NCI-H82 treated with DMSO at 0.1 percent for 48 hours (cell line): ENCODE measurements at regions not wholly inside any gene's neighbourhood (a gene's known extent, or its start where the extent isn't known, plus 50 kb on each side); places are given as distances from the start of the nearest gene placed in this dataset.

Experiments
- DNase-seq: peaks from one replicate; lab custom pipeline; 2025; ENCODE audit not compliant: unreplicated experiment; lab: John Stamatoyannopoulos, UW

- no peak for DNase-seq
Measured at GRCh38 chr18:22542406-22542835, 124.7 kb upstream of the CTAGE1 start.

GRCh38 chr18:22543769-22544168 lies 126.1 kb upstream of the CTAGE1 start:
- no peak for DNase-seq

DNA sequence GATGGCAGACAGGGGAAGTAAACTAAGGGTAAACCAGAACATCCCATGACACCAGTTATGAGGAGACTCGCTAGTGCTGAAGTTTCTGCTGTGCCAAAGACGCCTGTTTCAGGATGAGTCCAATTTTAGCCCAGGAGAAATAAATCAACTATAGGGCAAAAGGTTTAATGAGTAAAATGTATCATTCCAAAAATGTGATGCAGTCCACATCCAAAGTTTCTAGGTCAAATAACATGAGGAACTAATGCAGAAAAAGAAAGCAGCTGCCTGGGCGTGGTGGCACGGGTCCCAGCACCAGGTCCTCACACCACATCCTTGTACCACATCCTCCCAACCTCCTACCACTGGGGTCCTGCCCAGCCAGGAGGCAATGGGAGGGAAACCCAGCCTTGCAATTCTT lies 126.9 kb upstream of the CTAGE1 start:
- DNase-seq, result no peak

GRCh38 chr18:22545066-22545760 lies 127.5 kb upstream of the CTAGE1 start:
- no peak for DNase-seq

DNA sequence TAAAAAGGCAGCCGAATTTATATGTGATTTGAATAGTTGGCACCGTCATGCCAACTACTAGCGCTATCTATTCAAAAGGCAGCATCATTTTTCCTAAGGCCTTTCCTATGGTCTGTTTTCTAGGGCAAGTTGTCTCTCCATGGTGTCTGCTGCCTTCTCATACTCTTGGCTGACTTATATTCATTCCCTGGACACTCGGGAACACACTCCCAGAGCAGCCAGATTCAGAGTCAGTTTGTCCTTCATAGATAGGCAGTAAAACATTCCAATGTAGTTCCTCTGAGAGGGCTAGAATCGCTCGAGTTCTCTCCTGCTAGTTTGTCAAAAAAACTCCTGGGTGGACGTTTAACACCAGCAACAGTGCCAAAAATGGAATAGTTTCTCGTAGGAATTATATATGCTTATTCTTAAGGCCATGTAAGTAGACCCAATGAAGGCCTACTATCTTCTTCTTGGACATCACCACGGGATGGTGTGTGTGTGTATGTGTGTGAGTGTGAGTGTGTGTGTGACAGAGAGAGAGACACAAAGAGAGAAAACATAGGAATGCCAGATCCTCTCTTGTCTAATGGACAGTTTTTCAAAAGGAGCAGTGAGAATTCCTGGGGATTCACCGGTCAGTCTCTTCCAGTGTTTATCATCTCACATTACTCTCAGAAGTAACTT lies 129.3 kb upstream of the CTAGE1 start:
- no peak for DNase-seq

DNA sequence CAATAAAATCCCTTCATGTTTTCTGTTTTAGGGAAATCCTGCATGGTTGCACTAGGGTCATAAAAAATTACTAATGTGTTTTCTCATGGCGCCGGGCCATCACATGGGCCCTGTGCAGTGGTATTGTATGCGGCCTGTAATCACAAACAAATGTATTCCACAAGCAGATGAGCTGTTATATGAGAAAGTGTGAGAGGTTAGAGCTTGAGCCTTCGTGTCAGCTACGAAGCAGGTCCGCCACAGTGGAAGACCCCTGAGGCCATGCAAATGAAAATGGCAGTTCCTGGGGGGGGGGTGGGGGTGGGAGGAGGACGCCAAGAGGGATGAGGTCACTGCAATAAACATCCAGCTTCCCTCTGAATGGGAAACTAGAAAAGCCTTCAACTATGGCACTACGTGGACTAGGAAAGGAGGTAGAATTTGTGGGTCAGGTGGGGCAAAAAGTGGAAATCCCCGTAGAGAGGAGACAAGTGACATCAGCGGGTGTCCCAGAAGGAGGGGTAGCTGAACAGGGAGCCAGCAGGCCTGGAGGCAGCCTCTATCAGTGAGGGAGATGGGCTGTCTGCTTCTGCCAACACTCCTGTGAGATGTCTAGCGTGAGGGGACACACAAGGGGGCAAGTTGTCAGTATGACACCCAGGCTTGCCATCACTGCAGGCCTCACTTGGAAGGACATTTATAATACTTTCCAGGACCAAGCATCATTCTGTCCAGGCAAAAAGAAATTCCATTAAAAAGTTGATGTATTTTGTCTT lies 130.3 kb upstream of the CTAGE1 start:
- DNase-seq, result no peak

DNA sequence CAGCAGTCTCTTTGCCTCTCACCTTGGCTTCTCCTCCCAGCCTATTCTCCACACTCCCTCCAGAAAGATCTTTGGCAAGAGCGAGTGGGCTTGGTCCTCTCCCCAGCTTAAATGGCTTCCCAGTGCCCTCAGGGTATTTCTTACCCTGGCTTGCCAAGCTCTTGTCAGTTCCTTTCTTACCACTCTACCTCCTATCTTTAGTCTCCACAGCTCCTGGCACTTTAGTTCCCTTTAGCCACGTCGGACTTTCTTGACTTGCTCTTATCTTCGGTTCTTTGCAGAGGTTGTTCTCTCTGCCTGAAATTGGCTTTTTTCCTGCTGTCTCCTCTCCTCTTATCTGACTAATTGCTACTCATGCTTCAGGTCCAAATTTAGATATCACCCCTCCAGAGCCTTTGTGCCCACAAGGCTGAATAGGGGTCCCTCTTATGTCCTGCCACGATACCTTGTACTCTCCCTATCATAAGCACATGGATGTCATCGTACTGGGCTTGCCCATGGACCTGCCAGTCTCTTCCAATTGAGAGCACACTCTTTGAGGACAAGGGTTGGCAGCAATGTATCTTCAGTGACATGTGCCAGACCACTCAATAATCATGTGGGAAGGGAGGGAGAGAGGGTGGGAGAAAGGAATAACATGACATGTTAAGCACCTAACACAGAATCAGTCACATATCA lies 131.7 kb upstream of the CTAGE1 start:
- no peak for DNase-seq

- no peak for DNase-seq
Measured at GRCh38 chr18:22550366-22550765, 132.7 kb upstream of the CTAGE1 start.

DNA sequence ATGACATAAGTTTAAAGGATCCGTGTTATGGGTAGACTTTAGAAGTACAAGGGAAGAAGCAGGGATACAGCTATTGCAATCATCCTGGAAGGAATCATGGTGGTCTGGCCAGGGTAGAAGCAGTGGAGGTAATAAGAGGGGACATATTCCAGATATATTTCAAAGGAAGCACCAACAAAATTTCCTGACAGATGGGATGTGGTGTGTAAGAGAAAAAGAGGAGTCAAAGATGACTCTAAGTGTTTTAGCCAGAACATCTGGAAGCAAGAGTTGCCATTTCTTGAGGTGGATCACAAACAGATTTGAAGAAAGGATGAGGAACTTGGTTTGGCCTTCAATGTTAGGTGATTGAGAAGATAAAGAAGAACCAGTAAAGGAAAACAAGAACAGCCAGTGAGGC lies 133.1 kb upstream of the CTAGE1 start:
- no peak for DNase-seq

DNA sequence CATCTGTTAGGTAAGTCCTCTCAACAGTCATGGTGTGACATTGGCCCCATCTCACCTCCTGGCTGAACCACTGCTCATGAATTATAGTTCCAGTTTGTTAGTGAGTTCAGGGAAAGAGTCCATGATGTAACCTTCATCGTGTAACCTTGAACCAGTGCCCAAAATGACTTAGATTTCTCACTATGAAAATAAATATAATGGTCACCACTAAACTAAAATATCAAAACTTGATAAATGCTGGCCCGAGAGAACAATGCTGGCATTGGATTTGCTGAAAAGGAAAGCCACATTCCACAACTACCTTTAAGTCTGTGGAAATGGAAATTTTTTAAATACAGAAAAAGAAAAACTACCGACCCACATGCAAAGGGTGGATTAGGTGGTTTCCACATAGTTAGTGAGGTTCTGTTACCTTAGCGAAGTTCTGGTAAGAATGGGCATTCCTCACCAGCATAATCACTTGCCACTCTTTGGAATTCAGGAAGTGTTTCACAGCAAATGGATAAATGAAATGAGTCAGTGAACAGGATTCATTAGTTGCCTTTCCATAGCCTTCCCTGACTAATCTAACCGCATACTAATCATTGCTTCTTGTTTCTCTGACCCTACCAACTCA lies 133.9 kb upstream of the CTAGE1 start:
- no peak for DNase-seq

DNA sequence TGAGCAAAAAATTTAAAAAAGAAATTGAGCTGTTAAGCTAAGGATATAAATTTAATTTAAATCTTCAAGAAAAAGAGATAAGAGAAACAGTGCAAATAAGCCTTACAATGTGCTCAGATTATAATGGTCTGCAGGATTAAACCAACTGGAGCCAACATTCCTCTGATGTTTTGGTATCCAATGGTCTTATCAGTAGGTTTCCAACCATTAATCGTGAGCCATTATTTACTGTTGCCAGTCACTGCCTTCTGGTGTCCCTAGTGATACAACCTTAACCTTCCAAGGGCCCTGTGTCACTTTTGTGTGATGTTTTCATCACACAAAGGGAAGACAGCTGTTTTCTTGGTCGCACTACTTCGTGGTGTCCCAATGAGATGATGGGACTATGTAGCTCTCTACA lies 134.5 kb upstream of the CTAGE1 start:
- DNase-seq, result no peak

DNA sequence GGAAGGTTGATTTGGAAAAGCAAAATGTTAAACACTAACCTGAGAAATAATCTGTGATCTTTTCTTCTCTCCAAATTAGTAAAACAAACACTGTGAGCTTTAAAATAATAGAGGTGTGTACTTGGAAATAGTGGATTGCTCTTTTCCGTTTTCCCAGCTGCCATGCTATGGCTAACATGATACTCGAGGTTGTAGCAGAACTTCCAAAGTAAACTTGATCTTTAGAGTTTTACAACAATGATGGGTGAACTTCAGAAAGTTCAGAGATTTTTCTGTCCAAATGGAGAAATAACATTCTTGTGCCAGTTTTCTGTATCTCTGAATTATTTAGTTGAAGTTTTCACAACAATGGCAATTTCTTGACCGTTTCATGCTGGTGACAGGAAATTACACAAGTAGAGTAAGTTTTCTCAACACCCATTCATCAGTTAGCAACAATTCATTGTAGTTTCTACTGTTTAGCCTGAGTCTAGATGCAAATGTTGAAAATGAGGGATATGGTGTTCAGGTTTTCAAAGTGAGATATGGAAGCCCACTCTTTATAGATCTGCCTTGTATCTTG lies 135.3 kb upstream of the CTAGE1 start:
- DNase-seq, result no peak

GRCh38 chr18:22556222-22557167 lies 138.8 kb upstream of the CTAGE1 start:
- DNase-seq, result no peak

GRCh38 chr18:22557168-22557941 lies 139.6 kb upstream of the CTAGE1 start:
- no peak for DNase-seq

- DNase-seq, result no peak
Measured at GRCh38 chr18:22558945-22559385, 141.2 kb upstream of the CTAGE1 start.

GRCh38 chr18:22559414-22560274 lies 141.9 kb upstream of the CTAGE1 start:
- DNase-seq, result peak; percentile 51

GRCh38 chr18:22560275-22560610 lies 142.5 kb upstream of the CTAGE1 start:
- DNase-seq, result no peak

DNA sequence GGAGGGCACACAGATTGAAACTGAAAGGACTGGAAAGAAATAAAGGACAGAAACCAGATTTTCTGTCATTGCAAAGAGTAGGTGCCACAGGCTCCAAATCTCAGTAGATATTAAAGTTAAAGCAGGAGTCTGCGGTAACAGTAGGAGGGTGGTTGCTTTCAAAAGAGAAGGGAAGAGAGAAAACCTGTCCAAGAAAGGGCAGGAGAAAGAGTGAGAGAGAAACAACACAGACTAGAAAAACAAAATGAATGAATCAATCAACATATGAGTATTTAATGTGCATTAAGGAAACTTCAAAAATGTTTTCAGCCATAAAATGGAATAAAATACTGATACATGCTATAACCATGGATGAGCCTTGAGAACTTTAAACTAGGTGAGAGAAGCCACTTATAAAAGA lies 143.1 kb upstream of the CTAGE1 start:
- DNase-seq, result no peak
